Vagina (tissue), 2 donors: ENCODE measurements at regions not wholly inside any gene's neighbourhood (a gene's known extent, or its start where the extent isn't known, plus 50 kb on each side); places are given as distances from the start of the nearest gene placed in this dataset.

Experiments
- CTCF ChIP-seq, 3 experiments: fragments of 450-650 bp in 2 of 3; fragments of 200-600 bp in 1 of 3; sonication (generic) in 1 of 3; IDR thresholded peaks; one replicate each; pipeline ENCODE4 v1.5.1; 2017 to 2019; ENCODE audit warnings: antibody characterized with exemption in 3 of 3, mild to moderate bottlenecking in 2 of 3, moderate library complexity in 2 of 3
- POLR2A ChIP-seq, 2 donors: fragments of 450-650 bp; IDR thresholded peaks; one replicate each; pipeline ENCODE4 v1.6.1; 2017; ENCODE audit warnings: antibody characterized with exemption in 2 of 2, mild to moderate bottlenecking in 2 of 2, moderate library complexity in 2 of 2
- POLR2AphosphoS5 ChIP-seq, 2 donors: sonication (generic); formaldehyde crosslinking; IDR thresholded peaks; one replicate each; pipeline ENCODE4 v1.9.0; 2017; ENCODE audit warnings: antibody characterized with exemption in 2 of 2, mild to moderate bottlenecking in 2 of 2, low read depth in 1 of 2; ENCODE audit not compliant: insufficient read depth in 1 of 2

GRCh38 chr3:75254685-75255084 lies 409.4 kb upstream of the FRG2C start:
- TF ChIP-seq CTCF (IDR thresholded peaks at IDR 0.05), result no peak
- no peak for TF ChIP-seq POLR2A (IDR thresholded peaks at IDR 0.05)
- no peak for TF ChIP-seq POLR2AphosphoS5 (IDR thresholded peaks at IDR 0.05; ENCODE audit: insufficient read depth in 1 of 2, low read depth in 1 of 2)
